Fibroblast of lung (primary cell): ENCODE measurements at regions not wholly inside any gene's neighbourhood (a gene's known extent, or its start where the extent isn't known, plus 50 kb on each side); places are given as distances from the start of the nearest gene placed in this dataset.

ENCODE experiments used
- CTCF ChIP-seq, 2 donors: IDR thresholded peaks in 1 of 2; conservative IDR thresholded peaks in 1 of 2; 1 replicate in 1 of 2; 2 replicates in 1 of 2; pipeline ENCODE4 v1.5.1; 2011 to 2012; ENCODE audit warnings: low read length in 2 of 2, control low read depth in 1 of 2, inconsistent platforms in 1 of 2, low read depth in 1 of 2, mild to moderate bottlenecking in 1 of 2
- EZH2 ChIP-seq: IDR thresholded peaks from 2 replicates; pipeline ENCODE4 v1.5.1; 2012; ENCODE audit warnings: low read length, control low read depth, mild to moderate bottlenecking; ENCODE audit errors: missing control alignments

GRCh38 chr9:115988701-115989100 is 164.9 kb upstream of the PAPPA start:
- TF ChIP-seq CTCF (conservative IDR thresholded peaks at IDR 0.05 in 1 of 2, IDR thresholded peaks at IDR 0.05 in 1 of 2; ENCODE audit: low read depth in 1 of 2, low read length in 2 of 2): no peak
- TF ChIP-seq EZH2: no peak
